IMR-90 (cell line): ENCODE measurements at regions not wholly inside any gene's neighbourhood (a gene's known extent, or its start where the extent isn't known, plus 50 kb on each side); places are given as distances from the start of the nearest gene placed in this dataset.

Experiments
- ATAC-seq: fragments of 200-7000 bp; cut with Tn5 transposase; 2 replicates; pipeline ENCODE4 v1.9.1; 2020; ENCODE audit warnings: low read depth, mild to moderate bottlenecking, moderate library complexity
- BruUV-seq: library from RNA; stranded (reverse); fragments of 400-500 nt; replicated peaks from 2 replicates; lab custom pipeline; 2021; lab: Mats Ljungman, UMichigan
- CTCF ChIA-PET: fragments of 300-600 bp; formaldehyde crosslinking; extraction: SDS; loops from one replicate; lab custom pipeline; 2021; ENCODE audit warnings: antibody characterized with exemption; lab: Yijun Ruan, JAX
- POLR2A ChIA-PET: fragments of 300-600 bp; sonication (Branson Sonifier 250); formaldehyde crosslinking; loops from one replicate; lab custom pipeline; 2022; ENCODE audit warnings: antibody characterized with exemption; ENCODE audit not compliant: unreplicated experiment; lab: Charles Lee
- DNase-seq: peaks from one replicate; pipeline ENCODE4 v3.0.0; 2013
- H2AFZ ChIP-seq: replicated peaks from 2 replicates; pipeline ENCODE3; 2013; ENCODE audit warnings: low read length, mild to moderate bottlenecking; ENCODE audit not compliant: poor library complexity
- H2AK5ac ChIP-seq: 2 replicates; pipeline ENCODE4 v1.6.1; 2013; ENCODE audit warnings: low read depth, low read length, inconsistent platforms
- H2AK9ac ChIP-seq: replicated peaks from 2 replicates; pipeline ENCODE3; 2013; ENCODE audit warnings: mild to moderate bottlenecking, low read depth, low read length, moderate library complexity; ENCODE audit not compliant: poor library complexity
- H2BK120ac ChIP-seq: 2 replicates; pipeline ENCODE4 v1.6.1; 2013; ENCODE audit warnings: low read depth, low read length, inconsistent platforms
- H2BK15ac ChIP-seq: 3 replicates; pipeline ENCODE4 v1.6.1; 2013; ENCODE audit warnings: low read depth, low read length, inconsistent platforms
- H2BK20ac ChIP-seq: 2 replicates; pipeline ENCODE4 v1.6.1; 2013; ENCODE audit warnings: low read depth, mild to moderate bottlenecking, inconsistent platforms, low read length, moderate library complexity
- H2BK5ac ChIP-seq: 2 replicates; pipeline ENCODE4 v1.6.1; 2013; ENCODE audit warnings: mild to moderate bottlenecking, low read depth, low read length, inconsistent platforms; ENCODE audit not compliant: poor library complexity, severe bottlenecking
- H3K14ac ChIP-seq: replicated peaks from 2 replicates; pipeline ENCODE4 v1.6.1; 2013; ENCODE audit warnings: low read depth, low read length, inconsistent platforms
- H3K18ac ChIP-seq: 2 replicates; pipeline ENCODE4 v1.6.1; 2013; ENCODE audit warnings: low read depth, low read length, control low read depth
- H3K23ac ChIP-seq: 2 replicates; pipeline ENCODE4 v1.6.1; 2013; ENCODE audit warnings: low read depth, low read length, inconsistent platforms
- H3K27ac ChIP-seq: 2 replicates; pipeline ENCODE4 v1.5.1; 2013; ENCODE audit warnings: mild to moderate bottlenecking, control low read depth, low read length; ENCODE audit not compliant: insufficient read depth
- H3K27me3 ChIP-seq: 2 replicates; pipeline ENCODE4 v1.6.1; 2013; ENCODE audit warnings: low read length; ENCODE audit not compliant: control insufficient read depth, insufficient read depth
- H3K36me3 ChIP-seq: 2 replicates; pipeline ENCODE4 v1.6.1; 2013; ENCODE audit warnings: low read length, mixed read lengths; ENCODE audit not compliant: control insufficient read depth, insufficient read depth
- H3K4ac ChIP-seq: 2 replicates; pipeline ENCODE4 v1.6.1; 2013; ENCODE audit warnings: low read depth, low read length, inconsistent platforms
- H3K4me1 ChIP-seq: 2 replicates; pipeline ENCODE4 v1.6.1; 2013; ENCODE audit warnings: low read length, mixed read lengths; ENCODE audit not compliant: control insufficient read depth, insufficient read depth
- H3K4me2 ChIP-seq: 2 replicates; pipeline ENCODE4 v1.6.1; 2013; ENCODE audit warnings: low read depth, mild to moderate bottlenecking, control low read depth, low read length, moderate library complexity
- H3K4me3 ChIP-seq: 2 replicates; pipeline ENCODE4 v1.5.1; 2013; ENCODE audit warnings: low read depth, mild to moderate bottlenecking, control low read depth, low read length, moderate library complexity; ENCODE audit not compliant: insufficient read depth
- H3K56ac ChIP-seq: 2 replicates; pipeline ENCODE4 v1.6.1; 2013; ENCODE audit warnings: low read length, inconsistent platforms; ENCODE audit not compliant: insufficient read depth; ENCODE audit errors: extremely low read depth
- H3K79me1 ChIP-seq, 2 experiments: 2 replicates each; pipeline ENCODE4 v1.6.1; 2013; ENCODE audit warnings: low read length in 2 of 2, inconsistent platforms in 1 of 2, low read depth in 1 of 2
- H3K9ac ChIP-seq: 2 replicates; pipeline ENCODE4 v1.6.1; 2013; ENCODE audit warnings: low read depth, low read length, control low read depth
- H3K9me1 ChIP-seq: 2 replicates; pipeline ENCODE4 v1.6.1; 2013; ENCODE audit warnings: low read length, inconsistent platforms; ENCODE audit not compliant: insufficient read depth
- H3K9me3 ChIP-seq: 2 replicates; pipeline ENCODE4 v1.6.1; 2013; ENCODE audit warnings: low read length; ENCODE audit not compliant: control insufficient read depth, insufficient read depth
- H4K20me1 ChIP-seq: 2 replicates; pipeline ENCODE4 v1.6.1; 2013; ENCODE audit warnings: low read length, inconsistent platforms; ENCODE audit not compliant: insufficient read depth
- H4K5ac ChIP-seq: 2 replicates; pipeline ENCODE4 v1.6.1; 2013; ENCODE audit warnings: mild to moderate bottlenecking, low read depth, low read length, control low read depth
- H4K8ac ChIP-seq, 2 experiments: 2 replicates each; pipeline ENCODE4 v1.6.1; 2013; ENCODE audit warnings: low read depth in 2 of 2, low read length in 2 of 2, control low read depth in 1 of 2, inconsistent platforms in 1 of 2
- H4K91ac ChIP-seq: 2 replicates; pipeline ENCODE4 v1.6.1; 2013; ENCODE audit warnings: low read depth, low read length, inconsistent platforms; ENCODE audit not compliant: insufficient read depth
- BHLHE40 ChIP-seq: fragments of 150-350 bp; IDR thresholded peaks from 2 replicates; pipeline ENCODE4 v1.6.1; 2016; ENCODE audit warnings: mild to moderate bottlenecking, low read depth, low read length
- CTCF ChIP-seq: conservative IDR thresholded peaks from 2 replicates; pipeline ENCODE4 v1.5.1; 2012; ENCODE audit warnings: mild to moderate bottlenecking, low read depth, low read length, improper control_type of control experiment
- MAFK ChIP-seq: IDR thresholded peaks from 2 replicates; pipeline ENCODE4 v1.6.1; 2012; ENCODE audit warnings: low read depth, low read length, improper control_type of control experiment
- MXI1 ChIP-seq: IDR thresholded peaks from 2 replicates; pipeline ENCODE4 v1.6.1; 2012; ENCODE audit warnings: low read depth, mild to moderate bottlenecking, low read length, moderate library complexity, borderline replicate concordance
- NFE2L2 ChIP-seq: fragments of 150-350 bp; IDR thresholded peaks from 2 replicates; pipeline ENCODE4 v1.6.1; 2016; ENCODE audit warnings: low read depth, mild to moderate bottlenecking, low read length
- POLR2A ChIP-seq: IDR thresholded peaks from 2 replicates; pipeline ENCODE4 v1.6.1; 2012; ENCODE audit warnings: mild to moderate bottlenecking, low read depth, low read length
- RAD21 ChIP-seq: IDR thresholded peaks from 2 replicates; pipeline ENCODE4 v1.6.1; 2012; ENCODE audit warnings: low read length, improper control_type of control experiment
- RCOR1 ChIP-seq: IDR thresholded peaks from 2 replicates; pipeline ENCODE4 v1.6.1; 2012; ENCODE audit warnings: mild to moderate bottlenecking, low read length, improper control_type of control experiment; ENCODE audit not compliant: insufficient replicate concordance
- RFX5 ChIP-seq: IDR thresholded peaks from 2 replicates; pipeline ENCODE4 v1.8.0; 2012; ENCODE audit warnings: low read depth, mild to moderate bottlenecking, low read length, moderate library complexity
- USF2 ChIP-seq: fragments of 150-350 bp; IDR thresholded peaks from 2 replicates; pipeline ENCODE4 v1.6.1; 2017; ENCODE audit warnings: mild to moderate bottlenecking, antibody characterized with exemption, low read length, low read depth
- WGBS, 2 experiments: methylation state at CpG; one replicate each; pipeline versions ENCODE4 v1.1.5 to v1.1.7; 2013; ENCODE audit warnings: missing lambda C conversion rate in 2 of 2; ENCODE audit not compliant: insufficient read length in 1 of 2; ENCODE audit errors: extremely low coverage in 2 of 2; 5-methylcytosine and 5-hydroxymethylcytosine counted together
- dilution Hi-C: fragments of 300-500 bp; cut with HindIII; formaldehyde crosslinking; loops from one replicate; pipeline ENCODE4 v1.14.3; 2018; ENCODE audit warnings: low sequenced_read_pairs; ENCODE audit not compliant: unreplicated experiment
- in situ Hi-C: fragments of 300-500 bp; cut with MboI; formaldehyde crosslinking; loops from 3 replicates; pipeline ENCODE4 v1.14.3; 2019; ENCODE audit warnings: low sequenced_read_pairs, inconsistent platforms, mixed read lengths
- intact Hi-C: fragments of 100-400 bp; cut with micrococcal nuclease; formaldehyde crosslinking; loops from 2 replicates; pipeline ENCODE4 v1.10.0; 2022

- Histone ChIP-seq H3K4ac (no peak overlapping the region), H2BK120ac (no peak overlapping the region), H3K9ac (no peak overlapping the region), H3K36me3 (no peaks in the 10 kb centered on the region), H2AFZ (no peak overlapping the region), H4K91ac (no peak overlapping the region), H4K5ac (no peak overlapping the region), H2AK9ac (no peak overlapping the region), H3K79me1 (no peaks in the 10 kb centered on the region), H2BK20ac (no peak overlapping the region), H3K4me2 (no peak overlapping the region), H3K9me1 (no peaks in the 10 kb centered on the region), H2AK5ac (no peak overlapping the region), H3K14ac (no peak overlapping the region), H3K27me3 (no peaks in the 10 kb centered on the region), H3K27ac (no peak overlapping the region), H3K9me3 (no peaks in the 10 kb centered on the region), H4K20me1 (no peaks in the 10 kb centered on the region), H3K4me3 (no peak overlapping the region), H3K18ac (no peak overlapping the region), H2BK5ac (no peak overlapping the region), H3K4me1 (no peaks in the 10 kb centered on the region), H2BK15ac (no peak overlapping the region), H3K23ac (no peak overlapping the region), H3K56ac (no peak overlapping the region), H4K8ac (no peak overlapping the region)
- no peak for ATAC-seq
- BruUV-seq, result no TSS peak
- peak; percentile 2 for DNase-seq
- intact Hi-C loops (no loop called here), dilution Hi-C loops (no loop called here), in situ Hi-C loops (no loop called here)
- CTCF ChIA-PET, result no interaction called here
- no peak for TF ChIP-seq RFX5
- TF ChIP-seq RCOR1, result no peak
- no peak for TF ChIP-seq NFE2L2
- TF ChIP-seq MXI1, result no peak
- no peak for TF ChIP-seq MAFK
- no peak for TF ChIP-seq USF2
- no peak for TF ChIP-seq CTCF
- no peak for TF ChIP-seq BHLHE40
- no peak for TF ChIP-seq RAD21
- TF ChIP-seq POLR2A, result no peak
- POLR2A ChIA-PET, result no interaction called here
- WGBS, 2 experiments, result no CpG with 5 or more reads among the region's 4 CpGs
These were observed 111.2 kb upstream of the FAM174A start for GRCh38 chr5:100424017-100424416.
